Calu3 (cell line): ENCODE measurements at regions not wholly inside any gene's neighbourhood (a gene's known extent, or its start where the extent isn't known, plus 50 kb on each side); places are given as distances from the start of the nearest gene placed in this dataset.
"Not testable (repeated sequence)": the region's sequence is repeated elsewhere in the genome, so short reads cannot be mapped to it uniquely, and the experiment has no call there.

Experiments
- BruUV-seq: library from RNA; stranded (reverse); fragments of 400-500 nt; replicated peaks from 2 replicates; lab custom pipeline; 2021; lab: Mats Ljungman, UMichigan
- CTCF ChIA-PET: fragments of 300-600 bp; sonication (Branson Sonifier 250); formaldehyde crosslinking; loops from one replicate; lab custom pipeline; 2022; ENCODE audit warnings: antibody characterized with exemption; lab: Charles Lee
- DNase-seq: peaks from one replicate; pipeline ENCODE4 v3.0.0; 2022
- H3K27ac Mint-ChIP-seq: one replicate; pipeline ENCODE4 v1.8.0; 2022; ENCODE audit warnings: mixed read lengths; ENCODE audit not compliant: unreplicated experiment
- H3K27me3 Mint-ChIP-seq: one replicate; pipeline ENCODE4 v1.8.0; 2022; ENCODE audit warnings: mixed read lengths; ENCODE audit not compliant: unreplicated experiment
- H3K36me3 Mint-ChIP-seq: one replicate; pipeline ENCODE4 v1.8.0; 2022; ENCODE audit warnings: mild to moderate bottlenecking, moderate library complexity, mixed read lengths; ENCODE audit not compliant: insufficient read depth, unreplicated experiment
- H3K4me1 Mint-ChIP-seq: one replicate; pipeline ENCODE4 v1.8.0; 2022; ENCODE audit warnings: mild to moderate bottlenecking, low read depth, mixed read lengths; ENCODE audit not compliant: unreplicated experiment
- H3K4me3 Mint-ChIP-seq: one replicate; pipeline ENCODE4 v1.8.0; 2022; ENCODE audit warnings: mild to moderate bottlenecking, low read depth, moderate library complexity, mixed read lengths; ENCODE audit not compliant: unreplicated experiment
- H3K9me3 Mint-ChIP-seq: one replicate; pipeline ENCODE4 v1.8.0; 2022; ENCODE audit warnings: low read depth, mixed read lengths; ENCODE audit not compliant: unreplicated experiment
- CTCF ChIP-seq: fragments of 200-600 bp; IDR thresholded peaks from one replicate; pipeline ENCODE4 v1.8.0; 2022; ENCODE audit warnings: antibody characterized with exemption; ENCODE audit not compliant: unreplicated experiment
- intact Hi-C: fragments of 100-400 bp; cut with micrococcal nuclease; formaldehyde crosslinking; loops from one replicate; pipeline ENCODE4 v1.10.0; 2022; ENCODE audit not compliant: unreplicated experiment

- CTCF ChIA-PET = no interaction called here
- H3K4me1 Mint-ChIP-seq = no peaks in the 10 kb centered on the region
- H3K9me3 Mint-ChIP-seq = no peaks in the 10 kb centered on the region
- BruUV-seq = no TSS peak
- no peaks in the 10 kb centered on the region for H3K27me3 Mint-ChIP-seq
- no peak for DNase-seq
- H3K36me3 Mint-ChIP-seq = no peaks in the 10 kb centered on the region
- no peak overlapping the region for H3K4me3 Mint-ChIP-seq
- TF ChIP-seq CTCF = no peak
- H3K27ac Mint-ChIP-seq = no peak overlapping the region
- intact Hi-C loops = no loop called here
Measured at GRCh38 chr6:96716221-96716620, 121.1 kb downstream of the GPR63 start.

- no peak for DNase-seq
- CTCF ChIA-PET = no interaction called here
- no peaks in the 10 kb centered on the region for H3K4me1 Mint-ChIP-seq
- H3K36me3 Mint-ChIP-seq = no peaks in the 10 kb centered on the region
- no peaks in the 10 kb centered on the region for H3K27me3 Mint-ChIP-seq
- intact Hi-C loops = no loop called here
- no peak for TF ChIP-seq CTCF
- no peak overlapping the region for H3K4me3 Mint-ChIP-seq
- no peaks in the 10 kb centered on the region for H3K9me3 Mint-ChIP-seq
- no peak overlapping the region for H3K27ac Mint-ChIP-seq
- BruUV-seq = no TSS peak
Measured at GRCh38 chr6:96715608-96716007, 121.7 kb downstream of the GPR63 start.

- H3K27me3 Mint-ChIP-seq = no peaks in the 10 kb centered on the region
- no peaks in the 10 kb centered on the region for H3K9me3 Mint-ChIP-seq
- CTCF ChIA-PET = no interaction called here
- no peak overlapping the region for H3K4me3 Mint-ChIP-seq
- H3K4me1 Mint-ChIP-seq = no peaks in the 10 kb centered on the region
- no TSS peak for BruUV-seq
- no peaks in the 10 kb centered on the region for H3K36me3 Mint-ChIP-seq
- no peak for TF ChIP-seq CTCF
- intact Hi-C loops = no loop called here
- no peak overlapping the region for H3K27ac Mint-ChIP-seq
- no peak for DNase-seq
Measured at GRCh38 chr6:96704713-96705112, 132.6 kb downstream of the GPR63 start.

- Mint-ChIP-seq H3K27ac (no peak overlapping the region), H3K4me3 (no peak overlapping the region), H3K4me1 (no peaks in the 10 kb centered on the region), H3K9me3 (no peaks in the 10 kb centered on the region), H3K36me3 (no peaks in the 10 kb centered on the region), H3K27me3 (no peaks in the 10 kb centered on the region)
- TF ChIP-seq CTCF = no peak
- BruUV-seq = no TSS peak
- intact Hi-C loops = no loop called here
- DNase-seq = no peak
- CTCF ChIA-PET = no interaction called here
Measured at GRCh38 chr6:96702626-96703025, 134.7 kb downstream of the GPR63 start.

- Mint-ChIP-seq H3K9me3 (no peaks in the 10 kb centered on the region), H3K27ac (no peak overlapping the region), H3K36me3 (no peaks in the 10 kb centered on the region), H3K27me3 (peaks cover under 1% of the 10 kb centered on the region), H3K4me1 (no peaks in the 10 kb centered on the region), H3K4me3 (no peak overlapping the region)
- intact Hi-C loops = no loop called here
- CTCF ChIA-PET = no interaction called here
- BruUV-seq = no TSS peak
- TF ChIP-seq CTCF = no peak
- DNase-seq = no peak
Measured at GRCh38 chr6:96700915-96701314, 136.4 kb downstream of the GPR63 start.

- H3K9me3 Mint-ChIP-seq, BruUV-seq, CTCF ChIA-PET: not testable (repeated sequence)
Measured at GRCh38 chr6:96694429-96694828, 131.5 kb downstream of the FHL5 start.

More at GRCh38 chr6:96694429-96694828, 131.5 kb downstream of the FHL5 start:
- H3K27me3 Mint-ChIP-seq, H3K27ac Mint-ChIP-seq, intact Hi-C loops, DNase-seq, H3K36me3 Mint-ChIP-seq, H3K4me1 Mint-ChIP-seq, H3K4me3 Mint-ChIP-seq: not testable (repeated sequence)
